Osteocyte (in vitro differentiated cells): ENCODE measurements at regions not wholly inside any gene's neighbourhood (a gene's known extent, or its start where the extent isn't known, plus 50 kb on each side); places are given as distances from the start of the nearest gene placed in this dataset.

Source experiments
- DNase-seq: peaks from one replicate; pipeline ENCODE4 v3.0.0; 2021; ENCODE audit warnings: mixed read lengths; ENCODE audit not compliant: unreplicated experiment; ENCODE audit errors: extremely low spot score
- H3K27ac Mint-ChIP-seq: one replicate; pipeline ENCODE4 v1.8.0; 2021; ENCODE audit warnings: mild to moderate bottlenecking, mixed read lengths; ENCODE audit not compliant: unreplicated experiment
- H3K27me3 Mint-ChIP-seq: one replicate; pipeline ENCODE4 v1.8.0; 2021; ENCODE audit warnings: mixed read lengths; ENCODE audit not compliant: unreplicated experiment
- H3K36me3 Mint-ChIP-seq: one replicate; pipeline ENCODE4 v1.8.0; 2021; ENCODE audit warnings: mixed read lengths; ENCODE audit not compliant: unreplicated experiment
- H3K4me1 Mint-ChIP-seq: one replicate; pipeline ENCODE4 v1.8.0; 2021; ENCODE audit warnings: mixed read lengths; ENCODE audit not compliant: unreplicated experiment
- H3K4me3 Mint-ChIP-seq: one replicate; pipeline ENCODE4 v1.8.0; 2021; ENCODE audit warnings: mild to moderate bottlenecking, moderate library complexity, mixed read lengths; ENCODE audit not compliant: unreplicated experiment
- H3K9me3 Mint-ChIP-seq: one replicate; pipeline ENCODE4 v1.8.0; 2021; ENCODE audit warnings: mixed read lengths; ENCODE audit not compliant: unreplicated experiment
- TF ChIP-seq, protein P1 (sequence below): fragments of 200-600 bp; sonication (generic); IDR thresholded peaks from 2 replicates; pipeline ENCODE4 v1.5.0; 2021; ENCODE audit warnings: antibody characterized with exemption, mild to moderate bottlenecking, moderate library complexity

DNA sequence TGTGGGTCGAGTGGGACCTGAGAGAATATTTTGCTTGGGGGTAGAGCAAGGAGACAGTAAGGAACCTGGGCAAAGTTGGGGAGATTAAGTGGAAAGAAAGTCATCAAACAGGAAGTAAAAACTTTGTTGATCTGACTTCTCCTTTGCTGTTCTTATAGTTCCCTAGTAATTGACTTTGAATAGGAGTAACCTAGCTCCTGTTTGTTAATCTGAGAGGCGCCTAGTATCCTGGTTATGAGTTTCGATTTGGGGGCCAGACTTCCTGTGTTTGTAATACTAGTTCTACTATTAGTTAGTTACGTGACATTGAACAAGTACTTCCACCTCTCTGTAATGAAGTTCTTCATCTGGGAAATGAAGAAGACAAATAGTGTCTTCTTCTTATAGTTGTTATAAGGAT lies 99.1 kb downstream of the ZNF365 start:
- TF ChIP-seq, protein P1, sequence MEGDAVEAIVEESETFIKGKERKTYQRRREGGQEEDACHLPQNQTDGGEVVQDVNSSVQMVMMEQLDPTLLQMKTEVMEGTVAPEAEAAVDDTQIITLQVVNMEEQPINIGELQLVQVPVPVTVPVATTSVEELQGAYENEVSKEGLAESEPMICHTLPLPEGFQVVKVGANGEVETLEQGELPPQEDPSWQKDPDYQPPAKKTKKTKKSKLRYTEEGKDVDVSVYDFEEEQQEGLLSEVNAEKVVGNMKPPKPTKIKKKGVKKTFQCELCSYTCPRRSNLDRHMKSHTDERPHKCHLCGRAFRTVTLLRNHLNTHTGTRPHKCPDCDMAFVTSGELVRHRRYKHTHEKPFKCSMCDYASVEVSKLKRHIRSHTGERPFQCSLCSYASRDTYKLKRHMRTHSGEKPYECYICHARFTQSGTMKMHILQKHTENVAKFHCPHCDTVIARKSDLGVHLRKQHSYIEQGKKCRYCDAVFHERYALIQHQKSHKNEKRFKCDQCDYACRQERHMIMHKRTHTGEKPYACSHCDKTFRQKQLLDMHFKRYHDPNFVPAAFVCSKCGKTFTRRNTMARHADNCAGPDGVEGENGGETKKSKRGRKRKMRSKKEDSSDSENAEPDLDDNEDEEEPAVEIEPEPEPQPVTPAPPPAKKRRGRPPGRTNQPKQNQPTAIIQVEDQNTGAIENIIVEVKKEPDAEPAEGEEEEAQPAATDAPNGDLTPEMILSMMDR: no peak
- no peak for DNase-seq
- Mint-ChIP-seq H3K27me3 (no peaks in the 10 kb centered on the region), H3K9me3 (peaks cover 5% of the 10 kb centered on the region), H3K4me1 (peaks cover 26% of the 10 kb centered on the region), H3K36me3 (peaks cover 3% of the 10 kb centered on the region), H3K4me3 (no peak overlapping the region), H3K27ac (no peak overlapping the region)

DNA sequence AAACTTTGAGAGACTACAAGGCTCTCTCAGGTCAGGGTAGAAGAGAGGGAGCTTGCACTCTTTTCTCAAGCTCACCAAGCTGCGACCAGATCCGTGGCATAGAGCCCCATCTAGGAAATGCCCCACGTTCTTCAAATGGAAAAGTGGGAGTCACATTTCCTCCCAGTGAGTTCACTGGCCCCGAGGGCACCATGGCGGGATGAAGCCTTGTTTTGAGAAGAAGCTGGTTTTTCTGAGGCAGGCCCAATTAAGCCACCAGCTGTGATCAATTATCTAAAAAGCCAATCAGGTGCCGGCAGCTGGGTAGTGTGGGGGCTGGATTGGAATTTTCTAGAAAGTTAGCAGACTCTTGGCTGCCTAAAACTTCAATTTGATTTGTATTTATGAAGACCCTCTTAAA lies 101.4 kb downstream of the ZNF365 start:
- H3K4me1 Mint-ChIP-seq: peaks cover 26% of the 10 kb centered on the region

DNA sequence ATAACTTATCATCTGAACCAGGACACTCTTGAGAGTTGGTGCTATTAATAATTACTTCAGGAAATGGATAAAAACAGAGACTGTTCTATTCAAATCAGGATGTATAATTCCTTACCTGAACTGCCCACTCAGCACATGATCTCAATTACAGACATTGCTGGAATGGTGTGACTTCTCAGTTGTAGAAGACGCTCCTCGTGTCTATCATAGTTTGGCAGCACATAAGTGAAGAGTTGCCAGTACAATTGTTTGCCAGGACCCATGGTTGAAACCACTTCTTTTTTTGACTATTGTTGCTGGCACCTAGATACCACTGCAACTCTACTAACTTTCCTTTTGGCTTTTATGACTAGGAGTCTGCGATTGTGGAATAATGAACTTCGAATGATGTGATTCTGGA lies 105.4 kb downstream of the ZNF365 start:
- H3K4me1 Mint-ChIP-seq: peaks cover 17% of the 10 kb centered on the region
- no peak overlapping the region for H3K4me3 Mint-ChIP-seq
- TF ChIP-seq, protein P1: no peak
- no peaks in the 10 kb centered on the region for H3K27me3 Mint-ChIP-seq
- H3K9me3 Mint-ChIP-seq: peaks cover 9% of the 10 kb centered on the region
- H3K27ac Mint-ChIP-seq: no peak overlapping the region
- H3K36me3 Mint-ChIP-seq: peaks cover 3% of the 10 kb centered on the region
- DNase-seq: no peak

More for the DNA sequence above, 101.4 kb downstream of the ZNF365 start:
- Mint-ChIP-seq H3K36me3 (peaks cover 3% of the 10 kb centered on the region), H3K4me3 (no peak overlapping the region), H3K9me3 (peaks cover 9% of the 10 kb centered on the region), H3K27me3 (no peaks in the 10 kb centered on the region), H3K27ac (no peak overlapping the region)
- DNase-seq: no peak
- TF ChIP-seq, protein P1: no peak

DNA sequence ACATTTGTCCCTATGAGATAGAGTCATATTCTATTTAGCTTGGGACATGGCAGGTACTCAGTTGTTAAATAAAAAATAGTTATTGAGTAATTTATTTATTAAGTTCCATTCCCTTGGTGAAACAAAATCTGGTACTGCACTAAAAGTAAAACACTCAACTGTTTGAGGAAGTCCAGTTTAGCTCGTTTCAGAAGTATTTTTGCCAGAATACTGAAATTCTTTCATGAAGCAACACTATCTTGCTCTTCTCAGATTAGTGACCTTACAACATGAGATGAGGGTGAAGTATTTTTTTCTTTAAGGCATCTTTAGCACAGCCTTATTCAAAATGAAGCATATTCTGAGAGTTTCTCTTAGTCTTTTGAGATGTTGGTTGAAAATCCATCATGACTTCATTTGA lies 106.0 kb downstream of the ZNF365 start:
- TF ChIP-seq, protein P1: no peak
- DNase-seq: no peak
- H3K27ac Mint-ChIP-seq: no peak overlapping the region
- H3K36me3 Mint-ChIP-seq: peaks cover 3% of the 10 kb centered on the region
- no peak overlapping the region for H3K4me3 Mint-ChIP-seq
- peaks cover 15% of the 10 kb centered on the region for H3K4me1 Mint-ChIP-seq
- H3K9me3 Mint-ChIP-seq: peaks cover 9% of the 10 kb centered on the region
- no peaks in the 10 kb centered on the region for H3K27me3 Mint-ChIP-seq

DNA sequence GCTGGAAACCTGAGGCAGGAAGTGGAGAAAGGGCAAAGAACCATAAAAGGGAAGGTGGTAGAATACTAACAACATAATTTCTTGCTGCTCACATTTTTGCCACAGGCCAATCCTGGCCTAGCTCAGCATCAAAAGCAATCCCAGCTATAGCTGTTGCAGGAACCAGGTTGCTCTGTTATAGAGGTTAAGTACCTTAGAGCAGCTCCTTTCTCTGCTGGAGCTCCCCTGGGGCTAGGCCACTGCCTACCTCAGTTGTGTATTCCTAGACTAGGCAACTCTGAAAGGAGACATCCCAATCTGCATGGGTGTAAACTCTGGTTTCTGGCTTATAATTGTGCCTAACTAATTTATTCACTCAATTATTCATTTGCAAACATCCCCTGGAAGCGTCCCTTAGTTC lies 108.4 kb downstream of the ZNF365 start:
- TF ChIP-seq, protein P1: no peak
- Mint-ChIP-seq H3K4me3 (no peak overlapping the region), H3K36me3 (no peaks in the 10 kb centered on the region), H3K9me3 (peaks cover 4% of the 10 kb centered on the region), H3K4me1 (no peaks in the 10 kb centered on the region), H3K27ac (no peak overlapping the region), H3K27me3 (no peaks in the 10 kb centered on the region)
- DNase-seq: no peak
